ENCODE measurements at regions not wholly inside any gene's neighbourhood (a gene's known extent, or its start where the extent isn't known, plus 50 kb on each side); places are given as distances from the start of the nearest gene placed in this dataset.

DNA sequence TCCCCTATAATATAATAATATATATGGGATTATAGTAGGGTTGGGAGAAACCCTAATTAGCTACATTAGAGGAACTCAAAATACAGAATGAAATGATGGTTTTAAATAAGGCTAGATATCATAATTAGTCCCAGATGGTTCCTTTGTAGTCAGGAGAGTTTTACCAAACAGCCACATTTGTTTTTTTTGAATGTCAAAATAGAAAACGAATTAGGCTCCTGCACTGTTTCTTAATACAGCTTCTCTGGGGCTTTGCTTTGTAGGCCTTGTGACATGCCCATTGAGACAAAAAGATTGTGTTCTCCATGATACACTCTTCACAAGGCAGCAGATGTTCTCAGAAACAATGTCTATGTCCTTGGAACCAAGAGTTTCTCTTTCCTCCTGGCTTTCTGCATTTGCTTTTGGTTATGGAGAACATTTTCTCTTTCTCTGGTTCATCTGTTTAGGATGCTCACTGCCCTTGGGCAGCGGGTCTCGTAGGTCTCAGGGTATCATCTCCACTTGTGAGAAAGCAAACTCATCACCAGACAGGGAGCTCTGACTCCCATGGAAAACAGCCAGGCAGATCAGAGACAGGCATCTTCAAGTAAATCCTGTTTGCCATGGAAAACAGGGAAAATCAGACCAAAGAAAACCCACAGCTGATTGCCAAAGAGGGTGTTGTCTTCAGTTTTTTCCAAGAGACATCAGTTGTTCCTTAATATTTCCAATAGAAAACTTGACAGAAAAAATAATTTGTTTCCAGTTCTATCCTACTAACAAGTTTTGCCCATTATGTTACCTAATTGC lies 54.1 kb upstream of the RPS23 start:
- Histone ChIP-seq H3K4me3 (ENCODE audit: low read length) (no peak overlapping the region), H3K4me1 (ENCODE audit: insufficient read depth, low read length) (no peaks in the 10 kb centered on the region), H3K9me3 (ENCODE audit: low read length) (no peaks in the 10 kb centered on the region), H3K27me3 (ENCODE audit: insufficient read depth, low read length, poor library complexity, severe bottlenecking) (no peaks in the 10 kb centered on the region), H3K36me3 (ENCODE audit: insufficient read depth, low read length) (no peaks in the 10 kb centered on the region), H3K27ac (ENCODE audit: low read depth, low read length) (no peak overlapping the region)
- DNase-seq, result no peak
- Mint-ChIP-seq H3K27me3 (peaks cover 6 to 10% of the 10 kb centered on the region in 2 donors), H3K4me1 (no peaks in the 10 kb centered on the region), H3K4me3 (no peak overlapping the region), H3K36me3 (no peaks in the 10 kb centered on the region), H3K9me3 (peaks cover 0 to 2% (median 0%) of the 10 kb centered on the region in 5 donors), H3K27ac (no peak overlapping the region)
- POLR2A ChIA-PET, result no interaction called here
- CTCF ChIA-PET, result no interaction called here

DNA sequence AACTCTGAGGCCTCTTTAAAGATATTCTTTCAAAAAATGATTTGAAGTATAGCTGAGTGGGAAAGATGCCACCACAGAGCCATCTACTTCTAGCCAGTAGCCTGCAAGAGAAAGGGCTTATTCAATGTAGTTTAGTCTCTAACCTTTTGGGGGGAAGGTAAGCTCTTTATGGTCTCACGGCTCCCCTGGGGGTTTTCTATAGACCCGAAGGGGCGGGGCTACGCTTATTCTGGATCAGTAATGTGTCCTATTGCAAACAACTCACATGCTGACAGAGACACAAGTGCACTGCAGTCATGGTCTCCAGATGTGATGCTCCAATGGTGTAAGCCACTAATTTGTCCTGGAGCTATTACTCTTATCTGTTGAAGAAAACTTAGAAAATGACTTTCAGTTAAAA lies 53.4 kb upstream of the RPS23 start:
- no peak for DNase-seq
- Mint-ChIP-seq H3K36me3 (no peaks in the 10 kb centered on the region), H3K4me3 (no peak overlapping the region), H3K4me1 (no peaks in the 10 kb centered on the region), H3K27ac (no peak overlapping the region), H3K9me3 (peaks cover 0 to 2% (median 0%) of the 10 kb centered on the region in 5 donors), H3K27me3 (peaks cover 6 to 10% of the 10 kb centered on the region in 2 donors)
- Histone ChIP-seq H3K27ac (ENCODE audit: low read depth, low read length) (no peak overlapping the region), H3K4me1 (ENCODE audit: insufficient read depth, low read length) (no peaks in the 10 kb centered on the region), H3K36me3 (ENCODE audit: insufficient read depth, low read length) (no peaks in the 10 kb centered on the region), H3K4me3 (ENCODE audit: low read length) (no peak overlapping the region), H3K9me3 (ENCODE audit: low read length) (no peaks in the 10 kb centered on the region), H3K27me3 (ENCODE audit: insufficient read depth, low read length, poor library complexity, severe bottlenecking) (no peaks in the 10 kb centered on the region)
- ChIA-PET POLR2A (no interaction called here), CTCF (no interaction called here)

DNA sequence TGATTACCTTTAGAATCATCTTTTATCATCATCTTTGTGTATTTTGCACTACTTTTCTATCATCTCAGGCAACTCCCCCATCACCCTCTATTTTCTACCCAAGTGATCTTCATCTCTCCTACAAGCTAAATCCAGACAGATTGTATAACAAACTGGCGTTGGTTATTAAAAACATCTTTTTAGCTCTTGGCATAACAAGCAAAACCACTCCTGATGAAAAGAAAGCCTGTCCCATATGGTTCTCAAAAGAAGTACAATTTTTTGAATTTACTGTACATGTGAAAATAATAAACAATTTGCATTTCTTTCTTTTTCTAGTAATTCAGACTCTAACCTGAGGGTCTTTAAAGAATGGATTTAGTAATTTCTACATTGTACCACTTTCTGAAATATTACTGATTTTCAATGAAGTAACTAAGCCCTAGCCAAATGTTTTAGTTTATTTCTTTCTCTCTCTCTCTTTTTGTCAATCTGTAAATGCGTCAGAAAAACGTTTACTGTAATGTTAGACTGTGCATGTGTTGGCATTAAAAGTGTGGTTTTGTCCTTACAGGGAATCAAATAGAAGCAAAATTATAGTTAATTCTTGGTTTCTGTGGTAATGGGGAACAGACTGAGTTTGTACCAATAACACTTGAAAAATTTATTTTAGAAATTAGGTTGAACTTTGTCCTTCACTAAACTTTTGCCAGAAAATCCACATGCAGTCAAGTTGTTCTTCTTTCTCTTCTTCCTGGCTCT lies 52.5 kb upstream of the RPS23 start:
- Histone ChIP-seq H3K27ac (ENCODE audit: low read depth, low read length) (no peak overlapping the region), H3K4me3 (ENCODE audit: low read length) (no peak overlapping the region), H3K4me1 (ENCODE audit: insufficient read depth, low read length) (no peaks in the 10 kb centered on the region), H3K27me3 (ENCODE audit: insufficient read depth, low read length, poor library complexity, severe bottlenecking) (no peaks in the 10 kb centered on the region), H3K36me3 (ENCODE audit: insufficient read depth, low read length) (no peaks in the 10 kb centered on the region), H3K9me3 (ENCODE audit: low read length) (no peaks in the 10 kb centered on the region)
- Mint-ChIP-seq H3K4me1 (no peaks in the 10 kb centered on the region), H3K27ac (no peak overlapping the region), H3K9me3 (peaks cover 0 to 2% (median 0%) of the 10 kb centered on the region in 5 donors), H3K27me3 (peaks cover 6 to 10% of the 10 kb centered on the region in 2 donors), H3K4me3 (no peak overlapping the region), H3K36me3 (no peaks in the 10 kb centered on the region)
- DNase-seq, result no peak
- ChIA-PET POLR2A (no interaction called here), CTCF (no interaction called here)

DNA sequence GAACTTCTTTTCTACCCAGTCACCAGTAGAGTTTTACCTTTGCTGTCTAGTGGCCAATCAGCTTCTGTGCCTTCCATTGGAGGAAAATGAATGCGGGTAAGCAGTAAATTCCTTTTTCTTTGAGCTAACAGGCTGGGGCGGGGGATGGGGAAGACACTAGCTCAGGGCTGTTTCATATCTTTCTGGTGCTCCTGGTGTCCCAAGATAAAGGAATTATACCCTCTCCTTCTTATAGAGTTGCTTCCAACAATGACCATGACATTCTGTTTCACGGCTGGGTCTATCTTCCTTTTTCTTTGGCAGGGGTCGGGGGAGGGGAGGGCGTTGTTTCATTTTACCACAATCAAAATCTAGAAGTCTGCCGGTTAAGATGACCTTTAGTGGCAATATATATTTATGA lies 51.2 kb upstream of the RPS23 start:
- Histone ChIP-seq H3K27ac (ENCODE audit: low read depth, low read length) (no peak overlapping the region), H3K9me3 (ENCODE audit: low read length) (no peaks in the 10 kb centered on the region), H3K27me3 (ENCODE audit: insufficient read depth, low read length, poor library complexity, severe bottlenecking) (no peaks in the 10 kb centered on the region), H3K4me3 (ENCODE audit: low read length) (no peak overlapping the region), H3K36me3 (ENCODE audit: insufficient read depth, low read length) (no peaks in the 10 kb centered on the region), H3K4me1 (ENCODE audit: insufficient read depth, low read length) (no peaks in the 10 kb centered on the region)
- no peak overlapping the region for H3K27ac Mint-ChIP-seq
- CTCF ChIA-PET, result interaction anchor here (0.8 kb wide), 1 partner anchor 23 kb away, joined by 3 read pairs; no protein-coding TSS in a partner anchor
- peaks cover 0 to 2% (median 0%) of the 10 kb centered on the region in 5 donors for H3K9me3 Mint-ChIP-seq
- no peaks in the 10 kb centered on the region for H3K4me1 Mint-ChIP-seq
- H3K27me3 Mint-ChIP-seq, result peaks cover 11 to 14% of the 10 kb centered on the region in 2 donors
- H3K4me3 Mint-ChIP-seq, result no peak overlapping the region
- POLR2A ChIA-PET, result no interaction called here
- no peak for DNase-seq
- H3K36me3 Mint-ChIP-seq, result no peaks in the 10 kb centered on the region

Measured in CD8-positive, alpha-beta memory T cell (primary cell).